ENCODE measurements at regions not wholly inside any gene's neighbourhood (a gene's known extent, or its start where the extent isn't known, plus 50 kb on each side); places are given as distances from the start of the nearest gene placed in this dataset.

DNA sequence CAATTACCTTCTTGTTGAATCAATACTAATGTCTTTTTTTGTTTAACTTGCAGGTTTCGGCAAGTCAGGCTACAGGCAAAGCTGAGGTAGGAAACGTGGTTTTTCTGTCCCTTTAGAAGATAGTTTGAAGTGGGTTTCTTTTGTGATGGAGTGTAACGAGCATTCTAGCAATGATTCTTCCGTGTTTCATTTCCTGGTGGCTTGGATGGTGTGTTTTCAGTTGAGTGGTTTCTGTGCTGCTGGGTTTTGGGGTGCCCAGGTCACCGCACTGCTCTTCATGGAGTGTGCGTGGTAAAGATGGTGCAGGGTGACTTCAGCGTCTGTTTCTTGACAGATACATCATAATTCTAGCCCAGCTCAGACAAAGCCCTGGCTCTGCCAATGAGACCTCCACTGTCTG, 769.7 kb upstream of the EEF2KMT start:
- TF ChIP-seq, protein P1, sequence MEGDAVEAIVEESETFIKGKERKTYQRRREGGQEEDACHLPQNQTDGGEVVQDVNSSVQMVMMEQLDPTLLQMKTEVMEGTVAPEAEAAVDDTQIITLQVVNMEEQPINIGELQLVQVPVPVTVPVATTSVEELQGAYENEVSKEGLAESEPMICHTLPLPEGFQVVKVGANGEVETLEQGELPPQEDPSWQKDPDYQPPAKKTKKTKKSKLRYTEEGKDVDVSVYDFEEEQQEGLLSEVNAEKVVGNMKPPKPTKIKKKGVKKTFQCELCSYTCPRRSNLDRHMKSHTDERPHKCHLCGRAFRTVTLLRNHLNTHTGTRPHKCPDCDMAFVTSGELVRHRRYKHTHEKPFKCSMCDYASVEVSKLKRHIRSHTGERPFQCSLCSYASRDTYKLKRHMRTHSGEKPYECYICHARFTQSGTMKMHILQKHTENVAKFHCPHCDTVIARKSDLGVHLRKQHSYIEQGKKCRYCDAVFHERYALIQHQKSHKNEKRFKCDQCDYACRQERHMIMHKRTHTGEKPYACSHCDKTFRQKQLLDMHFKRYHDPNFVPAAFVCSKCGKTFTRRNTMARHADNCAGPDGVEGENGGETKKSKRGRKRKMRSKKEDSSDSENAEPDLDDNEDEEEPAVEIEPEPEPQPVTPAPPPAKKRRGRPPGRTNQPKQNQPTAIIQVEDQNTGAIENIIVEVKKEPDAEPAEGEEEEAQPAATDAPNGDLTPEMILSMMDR (conservative IDR thresholded peaks at IDR 0.05; ENCODE audit: low read depth in 2 of 2), result no peak
- TF ChIP-seq POLR2AphosphoS5 (IDR thresholded peaks at IDR 0.05; ENCODE audit: low read depth) (no peak), EZH2phosphoT487 (IDR thresholded peaks at IDR 0.05; ENCODE audit: unreplicated experiment) (no peak), EZH2 (IDR thresholded peaks at IDR 0.05; ENCODE audit: low read depth, unreplicated experiment) (no peak), CREB1 (CRISPR knock-in tag; IDR thresholded peaks at IDR 0.05; ENCODE audit: low read depth) (no peak), NANOG (IDR thresholded peaks at IDR 0.05; ENCODE audit: borderline replicate concordance) (no peak)
- TF ChIP-seq, protein P2, sequence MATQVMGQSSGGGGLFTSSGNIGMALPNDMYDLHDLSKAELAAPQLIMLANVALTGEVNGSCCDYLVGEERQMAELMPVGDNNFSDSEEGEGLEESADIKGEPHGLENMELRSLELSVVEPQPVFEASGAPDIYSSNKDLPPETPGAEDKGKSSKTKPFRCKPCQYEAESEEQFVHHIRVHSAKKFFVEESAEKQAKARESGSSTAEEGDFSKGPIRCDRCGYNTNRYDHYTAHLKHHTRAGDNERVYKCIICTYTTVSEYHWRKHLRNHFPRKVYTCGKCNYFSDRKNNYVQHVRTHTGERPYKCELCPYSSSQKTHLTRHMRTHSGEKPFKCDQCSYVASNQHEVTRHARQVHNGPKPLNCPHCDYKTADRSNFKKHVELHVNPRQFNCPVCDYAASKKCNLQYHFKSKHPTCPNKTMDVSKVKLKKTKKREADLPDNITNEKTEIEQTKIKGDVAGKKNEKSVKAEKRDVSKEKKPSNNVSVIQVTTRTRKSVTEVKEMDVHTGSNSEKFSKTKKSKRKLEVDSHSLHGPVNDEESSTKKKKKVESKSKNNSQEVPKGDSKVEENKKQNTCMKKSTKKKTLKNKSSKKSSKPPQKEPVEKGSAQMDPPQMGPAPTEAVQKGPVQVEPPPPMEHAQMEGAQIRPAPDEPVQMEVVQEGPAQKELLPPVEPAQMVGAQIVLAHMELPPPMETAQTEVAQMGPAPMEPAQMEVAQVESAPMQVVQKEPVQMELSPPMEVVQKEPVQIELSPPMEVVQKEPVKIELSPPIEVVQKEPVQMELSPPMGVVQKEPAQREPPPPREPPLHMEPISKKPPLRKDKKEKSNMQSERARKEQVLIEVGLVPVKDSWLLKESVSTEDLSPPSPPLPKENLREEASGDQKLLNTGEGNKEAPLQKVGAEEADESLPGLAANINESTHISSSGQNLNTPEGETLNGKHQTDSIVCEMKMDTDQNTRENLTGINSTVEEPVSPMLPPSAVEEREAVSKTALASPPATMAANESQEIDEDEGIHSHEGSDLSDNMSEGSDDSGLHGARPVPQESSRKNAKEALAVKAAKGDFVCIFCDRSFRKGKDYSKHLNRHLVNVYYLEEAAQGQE (IDR thresholded peaks at IDR 0.05; ENCODE audit: unreplicated experiment), result no peak
